Endothelial cell (in vitro differentiated cells): ENCODE measurements at regions not wholly inside any gene's neighbourhood (a gene's known extent, or its start where the extent isn't known, plus 50 kb on each side); places are given as distances from the start of the nearest gene placed in this dataset.
A peak's percentile ranks its signal among the peaks of the same experiment; 100 is the strongest.

Source experiments
- DNase-seq: peaks from one replicate; pipeline ENCODE4 v3.0.0; 2021; ENCODE audit warnings: low spot score
- H3K27ac Mint-ChIP-seq: one replicate; pipeline ENCODE4 v1.8.0; 2021; ENCODE audit warnings: mixed read lengths, inconsistent platforms; ENCODE audit not compliant: unreplicated experiment
- H3K27me3 Mint-ChIP-seq: one replicate; pipeline ENCODE4 v1.8.0; 2021; ENCODE audit warnings: mild to moderate bottlenecking, moderate library complexity, mixed read lengths, inconsistent platforms; ENCODE audit not compliant: unreplicated experiment
- H3K36me3 Mint-ChIP-seq: one replicate; pipeline ENCODE4 v1.8.0; 2021; ENCODE audit warnings: mild to moderate bottlenecking, low read depth, mixed read lengths, inconsistent platforms; ENCODE audit not compliant: unreplicated experiment
- H3K4me1 Mint-ChIP-seq: one replicate; pipeline ENCODE4 v1.8.0; 2021; ENCODE audit warnings: mild to moderate bottlenecking, mixed read lengths, inconsistent platforms; ENCODE audit not compliant: unreplicated experiment
- H3K4me3 Mint-ChIP-seq: one replicate; pipeline ENCODE4 v1.8.0; 2021; ENCODE audit warnings: mild to moderate bottlenecking, mixed read lengths, inconsistent platforms; ENCODE audit not compliant: unreplicated experiment
- H3K9me3 Mint-ChIP-seq: one replicate; pipeline ENCODE4 v1.8.0; 2021; ENCODE audit warnings: mixed read lengths, inconsistent platforms; ENCODE audit not compliant: unreplicated experiment
- CTCF ChIP-seq: fragments of 200-600 bp; sonication (generic); IDR thresholded peaks from one replicate; pipeline ENCODE4 v1.5.0; 2021; ENCODE audit warnings: antibody characterized with exemption; ENCODE audit not compliant: unreplicated experiment

- Mint-ChIP-seq H3K36me3 (peaks cover 4% of the 10 kb centered on the region), H3K4me3 (peak within 1 kb of the TSS; percentile 96), H3K9me3 (no peaks in the 10 kb centered on the region), H3K4me1 (peaks cover 33% of the 10 kb centered on the region), H3K27ac (peak within 1 kb of the TSS; percentile 70), H3K27me3 (peaks cover 12% of the 10 kb centered on the region)
- no peak for TF ChIP-seq CTCF
- peak; percentile 98 for DNase-seq
Observed at GRCh38 chr14:71320107-71320733, 413.0 kb downstream of the PCNX1 start, which contains the start of gene SIPA1L1. Gene SIPA1L1, plus strand, starts transcription at chr14:71320476.

GRCh38 chr14:71320734-71321573 lies 413.7 kb downstream of the PCNX1 start:
- DNase-seq = peak; percentile 64
- H3K27ac Mint-ChIP-seq = peak overlapping the region; percentile 89
- TF ChIP-seq CTCF = no peak
- no peaks in the 10 kb centered on the region for H3K9me3 Mint-ChIP-seq
- peaks cover 40% of the 10 kb centered on the region for H3K4me1 Mint-ChIP-seq
- H3K27me3 Mint-ChIP-seq = peaks cover 12% of the 10 kb centered on the region
- H3K36me3 Mint-ChIP-seq = peaks cover 4% of the 10 kb centered on the region
- peak overlapping the region; percentile 96 for H3K4me3 Mint-ChIP-seq

- Mint-ChIP-seq H3K27ac (peak overlapping the region; percentile 89), H3K9me3 (no peaks in the 10 kb centered on the region), H3K4me1 (peaks cover 40% of the 10 kb centered on the region), H3K27me3 (peaks cover 12% of the 10 kb centered on the region), H3K36me3 (peaks cover 4% of the 10 kb centered on the region), H3K4me3 (peak overlapping the region; percentile 96)
- DNase-seq = no peak
- no peak for TF ChIP-seq CTCF
Observed at GRCh38 chr14:71321574-71322315, 414.5 kb downstream of the PCNX1 start.

GRCh38 chr14:71322655-71323250 lies 415.5 kb downstream of the PCNX1 start:
- Mint-ChIP-seq H3K9me3 (no peaks in the 10 kb centered on the region), H3K36me3 (peaks cover 4% of the 10 kb centered on the region), H3K27me3 (peaks cover 11% of the 10 kb centered on the region), H3K27ac (no peak overlapping the region), H3K4me1 (peaks cover 42% of the 10 kb centered on the region), H3K4me3 (peak overlapping the region; percentile 96)
- no peak for TF ChIP-seq CTCF
- DNase-seq = no peak
